SK-N-MC (cell line): ENCODE measurements at regions not wholly inside any gene's neighbourhood (a gene's known extent, or its start where the extent isn't known, plus 50 kb on each side); places are given as distances from the start of the nearest gene placed in this dataset.

Experiments used
- EZH2 ChIP-seq: fragments of 200-600 bp; sonication (generic); IDR thresholded peaks from one replicate; pipeline ENCODE4 v1.6.1; 2017; ENCODE audit warnings: antibody characterized with exemption
- FOXP2 ChIP-seq: optimal IDR thresholded peaks from 2 replicates; pipeline ENCODE3; 2011; ENCODE audit warnings: mild to moderate bottlenecking, moderate library complexity; ENCODE audit not compliant: insufficient read depth; ENCODE audit errors: extremely low read length, control extremely low read depth
- POLR2AphosphoS5 ChIP-seq: IDR thresholded peaks from 2 replicates; pipeline ENCODE4 v1.6.1; 2012; ENCODE audit warnings: mild to moderate bottlenecking, low read depth, low read length, borderline replicate concordance

GRCh38 chr10:11668847-11669610, 57.6 kb upstream of the USP6NL start:
- no peak for TF ChIP-seq EZH2
- no peak for TF ChIP-seq POLR2AphosphoS5
- no peak for TF ChIP-seq FOXP2
